WI38 (cell line): ENCODE measurements at regions not wholly inside any gene's neighbourhood (a gene's known extent, or its start where the extent isn't known, plus 50 kb on each side); places are given as distances from the start of the nearest gene placed in this dataset.

ENCODE experiments used
- H3K4me3 ChIP-seq: 2 replicates; pipeline ENCODE4 v1.5.1; 2011; ENCODE audit warnings: low read depth, mild to moderate bottlenecking, control low read depth, low read length
- CTCF ChIP-seq: IDR thresholded peaks from 2 replicates; pipeline ENCODE4 v1.5.1; 2012; ENCODE audit warnings: low read depth, mild to moderate bottlenecking, control low read depth, low read length

DNA sequence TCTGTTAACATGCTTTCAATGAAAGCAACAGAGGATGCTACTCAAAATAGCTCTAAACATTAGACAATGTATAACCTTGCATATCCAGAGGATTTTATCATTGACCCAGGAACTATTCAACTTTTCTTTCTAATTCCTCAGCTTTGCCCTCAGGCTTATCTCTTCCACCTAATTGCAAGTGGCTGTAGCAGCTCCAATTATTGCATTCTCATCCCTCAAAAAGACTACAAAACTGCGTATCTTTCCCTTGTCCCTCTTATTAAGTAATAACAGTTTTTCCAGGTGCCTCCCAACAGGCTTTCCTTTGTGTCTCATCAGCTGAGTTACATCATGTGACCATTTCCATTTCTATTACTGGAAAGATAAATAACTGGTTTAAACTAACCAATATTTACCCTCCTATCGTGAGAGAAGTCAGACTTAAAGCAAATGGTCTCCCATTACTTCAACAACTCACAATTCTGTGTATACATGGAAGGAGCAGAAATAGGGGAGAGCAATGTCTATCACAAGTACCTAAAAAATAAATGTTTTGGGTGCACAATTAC, 78.0 kb upstream of the MBNL1 start:
- no peak for TF ChIP-seq CTCF

GRCh38 chr3:152192050-152192449, 76.7 kb upstream of the MBNL1 start:
- TF ChIP-seq CTCF: no peak
- H3K4me3 ChIP-seq: no peak overlapping the region

More for the DNA sequence above, 78.0 kb upstream of the MBNL1 start:
- H3K4me3 ChIP-seq: no peak overlapping the region

- no peak for TF ChIP-seq CTCF
- no peak overlapping the region for H3K4me3 ChIP-seq
These were observed 75.6 kb upstream of the MBNL1 start for GRCh38 chr3:152192936-152193672.

GRCh38 chr3:152193673-152194267, 75.0 kb upstream of the MBNL1 start:
- no peak for TF ChIP-seq CTCF
- no peak overlapping the region for H3K4me3 ChIP-seq

DNA sequence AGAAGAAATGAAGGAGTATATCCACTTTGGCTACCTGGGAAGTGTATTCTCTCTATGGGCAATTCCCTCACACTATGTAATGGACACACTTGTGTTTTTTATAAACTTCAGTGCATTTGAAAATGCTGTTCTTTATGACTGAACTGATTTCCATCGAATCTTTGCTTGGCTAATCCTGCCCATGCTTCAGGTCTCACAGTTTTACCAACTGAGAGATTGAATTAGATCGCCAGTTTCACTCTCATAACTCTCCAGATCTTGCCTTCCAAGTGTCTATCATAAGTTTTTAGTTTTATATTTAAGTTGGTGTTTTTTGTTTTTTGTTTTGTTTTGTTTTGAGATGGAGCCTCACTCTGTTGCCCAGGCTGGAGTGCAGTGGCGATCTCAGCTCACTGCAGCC, 73.5 kb upstream of the MBNL1 start:
- H3K4me3 ChIP-seq: no peak overlapping the region
- no peak for TF ChIP-seq CTCF

- no peak for TF ChIP-seq CTCF
- H3K4me3 ChIP-seq: no peak overlapping the region
These were observed 71.9 kb upstream of the MBNL1 start for GRCh38 chr3:152196782-152197181.

DNA sequence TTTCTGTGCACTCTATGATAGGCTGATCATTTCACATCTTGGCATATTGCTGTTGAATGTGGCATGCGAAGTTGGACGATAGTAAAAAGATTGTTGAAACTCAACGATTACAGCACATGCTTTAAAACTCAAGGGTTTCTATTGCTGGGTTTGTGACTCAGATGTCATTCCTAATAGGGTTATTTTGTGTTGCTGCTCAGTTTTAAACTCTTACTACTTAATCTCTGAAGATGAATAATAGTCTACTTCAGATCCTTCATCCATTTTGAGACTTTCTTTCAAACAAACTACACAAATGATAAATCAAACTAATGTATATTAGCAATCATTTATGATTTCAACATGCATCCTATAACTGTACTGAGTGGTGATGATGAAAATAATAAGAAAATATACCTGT, 71.3 kb upstream of the MBNL1 start:
- no peak overlapping the region for H3K4me3 ChIP-seq
- TF ChIP-seq CTCF: no peak
